Endothelial cell of umbilical vein (primary cell): ENCODE measurements at regions not wholly inside any gene's neighbourhood (a gene's known extent, or its start where the extent isn't known, plus 50 kb on each side); places are given as distances from the start of the nearest gene placed in this dataset.

Experiments used
- BruUV-seq: library from RNA; stranded (reverse); fragments of 400-500 nt; replicated peaks from 2 replicates; lab custom pipeline; 2021; lab: Mats Ljungman, UMichigan
- CTCF ChIA-PET: fragments of 300-600, 350-600 bp; sonication (Branson Sonifier 250); formaldehyde crosslinking; loops from one replicate; lab custom pipeline; 2021; ENCODE audit warnings: antibody characterized with exemption, inconsistent platforms; lab: Charles Lee
- POLR2A ChIA-PET: fragments of 300-600, 350-600 bp; sonication (Branson Sonifier 250); formaldehyde crosslinking; loops from one replicate; lab custom pipeline; 2021; ENCODE audit warnings: antibody characterized with exemption, inconsistent platforms; lab: Charles Lee
- DNase-seq: peaks from one replicate; pipeline ENCODE4 v3.0.0-alpha.2; 2011; ENCODE audit warnings: low read depth, low spot score
- FAIRE-seq: peaks from 2 replicates; lab custom pipeline; 2011; peaks lifted over from hg19 to GRCh38; lab: Jason Lieb, UNC
- H2AFZ ChIP-seq: 2 replicates; pipeline ENCODE4 v1.6.0; 2012; ENCODE audit warnings: low read depth, low read length, control low read depth, inconsistent platforms
- H3K27ac ChIP-seq: 2 replicates; pipeline ENCODE4 v1.5.1; 2011; ENCODE audit warnings: low read depth, mild to moderate bottlenecking, control low read depth, low read length, moderate library complexity; ENCODE audit not compliant: insufficient read depth
- H3K27me3 ChIP-seq, 2 experiments: 2 replicates each; pipeline versions ENCODE4 v1.6.0 to v1.6.1; 2011; ENCODE audit warnings: low read length in 2 of 2, mixed read lengths in 1 of 2; ENCODE audit not compliant: control insufficient read depth in 2 of 2, insufficient read depth in 2 of 2
- H3K36me3 ChIP-seq, 2 experiments: 2 replicates in 1 of 2; 3 replicates in 1 of 2; pipeline ENCODE4 v1.5.1; 2011; ENCODE audit warnings: low read length in 2 of 2, mild to moderate bottlenecking in 1 of 2, moderate library complexity in 1 of 2; ENCODE audit not compliant: control insufficient read depth in 2 of 2, insufficient read depth in 2 of 2; ENCODE audit errors: extremely low read depth in 1 of 2
- H3K4me1 ChIP-seq: 3 replicates; pipeline ENCODE4 v1.5.1; 2011; ENCODE audit warnings: mild to moderate bottlenecking, low read length; ENCODE audit not compliant: control insufficient read depth, insufficient read depth; ENCODE audit errors: extremely low read depth
- H3K4me2 ChIP-seq: 2 replicates; pipeline ENCODE4 v1.6.1; 2011; ENCODE audit warnings: low read length, control low read depth, mixed read lengths; ENCODE audit not compliant: insufficient read depth
- H3K4me3 ChIP-seq, 3 experiments: fragments of 200-600 bp in 1 of 3; sonication (generic), shearing (Covaris generic) in 1 of 3; replicated peaks in 1 of 3; 2 replicates each; pipeline ENCODE4 v1.5.1; 2011 to 2016; ENCODE audit warnings: control low read depth in 3 of 3, low read length in 3 of 3, mild to moderate bottlenecking in 2 of 3, inconsistent platforms in 1 of 3, low read depth in 1 of 3, moderate library complexity in 1 of 3; ENCODE audit not compliant: insufficient read depth in 1 of 3
- H3K79me2 ChIP-seq: 2 replicates; pipeline ENCODE4 v1.6.0; 2012; ENCODE audit warnings: low read length, inconsistent platforms; ENCODE audit not compliant: control insufficient read depth, insufficient read depth
- H3K9ac ChIP-seq: replicated peaks from 2 replicates; pipeline ENCODE3; 2011; ENCODE audit warnings: low read length, control low read depth; ENCODE audit not compliant: insufficient read depth; ENCODE audit errors: extremely low read depth
- H3K9me1 ChIP-seq: replicated peaks from 3 replicates; pipeline ENCODE4 v1.6.0; 2011; ENCODE audit warnings: mild to moderate bottlenecking, low read length; ENCODE audit not compliant: control insufficient read depth, insufficient read depth; ENCODE audit errors: extremely low read depth
- H3K9me3 ChIP-seq: replicated peaks from 2 replicates; pipeline ENCODE4 v1.5.1; 2012; ENCODE audit warnings: low read length, inconsistent platforms; ENCODE audit not compliant: control insufficient read depth, insufficient read depth
- H4K20me1 ChIP-seq: replicated peaks from 2 replicates; pipeline ENCODE3; 2011; ENCODE audit warnings: mild to moderate bottlenecking, low read length; ENCODE audit not compliant: control insufficient read depth, insufficient read depth; ENCODE audit errors: extremely low read depth
- EZH2 ChIP-seq: IDR thresholded peaks from 2 replicates; pipeline ENCODE4 v1.6.1; 2012; ENCODE audit warnings: borderline replicate concordance, low read depth, mild to moderate bottlenecking, moderate library complexity, low read length, inconsistent platforms; ENCODE audit not compliant: severe bottlenecking
- FOS ChIP-seq: IDR thresholded peaks from 2 replicates; pipeline ENCODE4 v1.6.1; 2011; ENCODE audit warnings: mild to moderate bottlenecking, low read length, moderate library complexity, borderline replicate concordance; ENCODE audit not compliant: insufficient read depth
- GATA2 ChIP-seq: IDR thresholded peaks from 2 replicates; pipeline ENCODE4 v1.7.0; 2011; ENCODE audit warnings: low read depth, mild to moderate bottlenecking, moderate library complexity, mixed read lengths, low read length; ENCODE audit not compliant: insufficient read length, insufficient read depth
- JUN ChIP-seq: IDR thresholded peaks from 2 replicates; pipeline ENCODE4 v1.6.1; 2011; ENCODE audit warnings: borderline replicate concordance, low read depth; ENCODE audit not compliant: insufficient read length, insufficient read depth
- MYC ChIP-seq: IDR thresholded peaks from one replicate; pipeline ENCODE4 v1.6.1; 2011; ENCODE audit warnings: mild to moderate bottlenecking, low read depth, low read length
- POLR2A ChIP-seq: IDR thresholded peaks from 2 replicates; pipeline ENCODE4 v1.6.1; 2012; ENCODE audit warnings: low read depth, mild to moderate bottlenecking, control low read depth, low read length
- POLR2AphosphoS5 ChIP-seq: IDR thresholded peaks from 2 replicates; pipeline ENCODE4 v1.6.1; 2012; ENCODE audit warnings: low read depth, mild to moderate bottlenecking, control low read depth, low read length, moderate library complexity; ENCODE audit not compliant: insufficient read depth
- dilution Hi-C: fragments of 300-500 bp; cut with MboI; formaldehyde crosslinking; loops from one replicate; pipeline ENCODE4 v1.15.0; 2019; ENCODE audit warnings: low sequenced_read_pairs; ENCODE audit not compliant: extremely low pct_ligation_motif_present
- intact Hi-C: fragments of 100-400 bp; cut with micrococcal nuclease; formaldehyde crosslinking; loops from one replicate; pipeline ENCODE4 v1.10.0; 2022
- TF ChIP-seq, protein P1 (sequence below), 2 donors: IDR thresholded peaks; 1 replicate in 1 of 2; 2 replicates in 1 of 2; pipeline ENCODE4 v1.5.1; 2011; ENCODE audit warnings: low read length in 2 of 2, mild to moderate bottlenecking in 2 of 2, moderate library complexity in 2 of 2, control low read depth in 1 of 2, inconsistent platforms in 1 of 2, low read depth in 1 of 2; ENCODE audit not compliant: insufficient read depth in 1 of 2; ENCODE audit errors: extremely low read depth in 1 of 2
- TF ChIP-seq, protein P2 (sequence below): IDR thresholded peaks from 2 replicates; pipeline ENCODE4 v1.6.1; 2011; ENCODE audit not compliant: insufficient read depth, insufficient read length

DNA sequence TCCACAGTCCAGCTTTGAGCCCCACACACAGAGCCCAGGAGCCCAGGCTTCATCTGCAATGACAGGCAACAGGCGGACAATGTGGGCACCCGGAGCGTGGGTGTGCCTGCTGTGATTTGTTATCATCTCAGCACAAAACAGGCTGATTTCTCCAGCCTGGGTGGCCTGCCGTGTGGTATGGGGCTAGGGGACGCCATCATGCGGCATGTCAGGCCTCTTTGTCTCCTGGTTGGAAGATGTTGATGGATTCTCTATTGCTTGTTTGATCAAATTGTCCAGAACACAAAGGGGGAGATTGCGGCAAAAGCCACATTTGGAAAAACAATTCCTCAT is 147.1 kb downstream of the KIF26A start:
- no peak overlapping the region for H3K4me3 ChIP-seq
- intact Hi-C loops (no loop called here), dilution Hi-C loops (no loop called here)
- DNase-seq (no peak), FAIRE-seq (no peak)
- TF ChIP-seq POLR2A (no peak), FOS (no peak), GATA2 (no peak), MYC (no peak), EZH2 (no peak), POLR2AphosphoS5 (no peak), JUN (no peak)
- TF ChIP-seq, protein P1, sequence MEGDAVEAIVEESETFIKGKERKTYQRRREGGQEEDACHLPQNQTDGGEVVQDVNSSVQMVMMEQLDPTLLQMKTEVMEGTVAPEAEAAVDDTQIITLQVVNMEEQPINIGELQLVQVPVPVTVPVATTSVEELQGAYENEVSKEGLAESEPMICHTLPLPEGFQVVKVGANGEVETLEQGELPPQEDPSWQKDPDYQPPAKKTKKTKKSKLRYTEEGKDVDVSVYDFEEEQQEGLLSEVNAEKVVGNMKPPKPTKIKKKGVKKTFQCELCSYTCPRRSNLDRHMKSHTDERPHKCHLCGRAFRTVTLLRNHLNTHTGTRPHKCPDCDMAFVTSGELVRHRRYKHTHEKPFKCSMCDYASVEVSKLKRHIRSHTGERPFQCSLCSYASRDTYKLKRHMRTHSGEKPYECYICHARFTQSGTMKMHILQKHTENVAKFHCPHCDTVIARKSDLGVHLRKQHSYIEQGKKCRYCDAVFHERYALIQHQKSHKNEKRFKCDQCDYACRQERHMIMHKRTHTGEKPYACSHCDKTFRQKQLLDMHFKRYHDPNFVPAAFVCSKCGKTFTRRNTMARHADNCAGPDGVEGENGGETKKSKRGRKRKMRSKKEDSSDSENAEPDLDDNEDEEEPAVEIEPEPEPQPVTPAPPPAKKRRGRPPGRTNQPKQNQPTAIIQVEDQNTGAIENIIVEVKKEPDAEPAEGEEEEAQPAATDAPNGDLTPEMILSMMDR (IDR thresholded peaks at IDR 0.05; ENCODE audit: extremely low read depth in 1 of 2, insufficient read depth in 1 of 2, low read depth in 1 of 2, low read length in 2 of 2) = no peak
- TF ChIP-seq, protein P2, sequence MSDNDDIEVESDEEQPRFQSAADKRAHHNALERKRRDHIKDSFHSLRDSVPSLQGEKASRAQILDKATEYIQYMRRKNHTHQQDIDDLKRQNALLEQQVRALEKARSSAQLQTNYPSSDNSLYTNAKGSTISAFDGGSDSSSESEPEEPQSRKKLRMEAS = no peak
- ChIA-PET POLR2A (no interaction called here), CTCF (no interaction called here)
- no peaks in the 10 kb centered on the region for H3K4me1 ChIP-seq
- H3K27me3 ChIP-seq = no peaks in the 10 kb centered on the region
- H3K9me3 ChIP-seq = no peaks in the 10 kb centered on the region
- H3K9me1 ChIP-seq = no peaks in the 10 kb centered on the region
- no peak overlapping the region for H3K4me2 ChIP-seq
- no peak overlapping the region for H3K9ac ChIP-seq
- no peaks in the 10 kb centered on the region for H3K36me3 ChIP-seq
- no peak overlapping the region for H2AFZ ChIP-seq
- BruUV-seq = no TSS peak
- H3K79me2 ChIP-seq = no peaks in the 10 kb centered on the region
- H4K20me1 ChIP-seq = no peaks in the 10 kb centered on the region
- no peak overlapping the region for H3K27ac ChIP-seq
